ENCODE measurements at regions not wholly inside any gene's neighbourhood (a gene's known extent, or its start where the extent isn't known, plus 50 kb on each side); places are given as distances from the start of the nearest gene placed in this dataset.

DNA sequence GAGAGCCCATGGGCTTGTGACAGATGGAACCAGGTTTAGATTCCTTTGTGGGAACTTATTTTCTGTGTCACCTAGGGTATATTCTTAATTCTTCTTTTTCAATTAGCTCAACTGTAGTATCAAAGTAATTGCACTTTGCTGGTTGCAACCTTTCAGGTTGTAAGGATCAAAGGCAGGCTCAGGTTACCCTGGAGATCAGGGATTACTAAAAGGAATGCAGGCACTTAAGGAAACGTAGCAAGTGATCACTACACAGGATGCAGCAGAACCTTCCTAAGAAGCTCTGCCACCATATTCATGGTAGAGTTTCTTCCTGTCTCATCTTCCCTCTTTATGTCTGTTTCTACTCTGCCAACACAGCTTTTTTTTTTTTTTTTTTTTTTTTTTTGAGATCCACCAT lies 133.2 kb upstream of the JAG1 start:
- no peak for DNase-seq

DNA sequence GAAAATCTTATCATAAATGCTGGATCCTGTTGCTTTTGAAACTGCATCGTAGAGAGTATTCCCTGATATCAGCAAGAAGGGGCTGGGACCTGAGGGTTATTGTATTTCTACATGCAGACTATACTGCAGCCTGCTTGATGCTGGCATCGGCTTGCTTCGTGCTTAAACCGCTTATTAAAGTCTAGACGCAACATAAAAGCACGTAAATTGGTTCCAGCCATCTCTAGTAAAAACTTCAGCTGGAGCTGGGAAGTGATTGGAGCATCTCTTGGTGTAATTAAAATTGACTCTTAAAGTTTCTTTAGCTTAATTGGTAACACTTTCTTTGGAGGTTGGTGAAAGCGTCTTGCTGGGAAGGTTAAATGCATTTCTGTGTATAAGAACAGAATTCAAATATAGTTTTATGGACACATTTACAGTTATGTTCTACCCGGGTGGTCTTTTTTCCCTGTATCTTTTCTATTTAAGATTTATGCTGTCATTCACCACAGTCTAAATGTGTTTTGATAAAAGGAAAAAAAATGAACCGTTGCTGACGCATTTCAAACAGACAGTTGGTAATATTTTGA lies 139.0 kb upstream of the JAG1 start:
- DNase-seq = no peak

DNA sequence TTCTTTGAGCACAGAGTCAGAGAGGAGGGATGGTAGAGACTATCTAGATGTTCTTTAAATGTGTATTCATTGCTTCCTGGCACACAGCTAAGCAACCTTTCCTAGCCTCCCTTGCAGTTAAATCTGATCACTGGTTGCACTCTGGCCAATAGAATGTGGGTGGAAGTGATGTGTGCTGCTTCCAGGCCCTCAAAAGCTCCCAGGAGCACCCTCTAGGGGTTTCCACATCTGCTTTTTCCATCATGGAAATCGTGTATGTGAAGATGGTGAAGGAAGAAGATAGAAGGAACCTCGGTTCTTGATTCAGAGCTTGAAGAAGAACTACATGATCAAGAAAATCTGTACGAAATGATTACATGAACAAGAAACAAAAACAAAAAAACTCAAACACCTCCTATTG lies 149.8 kb upstream of the JAG1 start:
- no peak for DNase-seq

DNA sequence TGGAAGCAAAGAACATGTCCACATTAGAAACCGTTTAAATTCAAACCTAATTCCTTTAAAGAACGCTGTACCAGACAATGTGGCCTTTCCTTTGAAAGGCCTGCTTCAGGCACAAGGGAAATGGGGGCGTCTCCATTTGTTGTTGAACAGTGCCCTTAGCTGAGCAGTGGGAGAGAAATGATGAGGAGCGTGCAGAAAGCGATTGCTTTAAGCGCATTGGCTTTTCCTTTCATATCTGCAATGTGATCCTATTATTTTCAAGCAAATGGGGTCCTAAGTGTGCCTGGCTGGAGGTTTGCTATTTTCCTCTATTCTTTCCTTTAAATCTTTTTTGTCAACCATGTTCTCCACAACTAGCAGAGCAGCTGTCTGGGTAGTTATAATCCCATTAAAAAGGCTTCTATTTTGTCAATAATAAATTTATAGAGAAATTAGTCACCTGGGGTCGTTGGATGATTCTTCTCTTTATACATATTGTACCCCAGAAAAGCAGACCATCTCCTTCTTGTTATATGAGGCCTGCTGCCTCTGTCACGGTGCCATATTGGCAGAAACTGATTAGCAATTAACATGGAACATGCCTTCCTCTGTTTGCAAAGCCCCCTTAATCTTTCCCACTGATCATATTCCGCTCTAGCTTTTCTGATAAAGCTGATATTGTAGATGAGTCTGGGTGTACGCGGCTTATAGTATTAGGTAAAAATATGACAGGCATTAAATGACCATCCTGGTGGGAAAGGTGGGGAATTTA lies 151.1 kb upstream of the JAG1 start:
- no peak for DNase-seq

DNA sequence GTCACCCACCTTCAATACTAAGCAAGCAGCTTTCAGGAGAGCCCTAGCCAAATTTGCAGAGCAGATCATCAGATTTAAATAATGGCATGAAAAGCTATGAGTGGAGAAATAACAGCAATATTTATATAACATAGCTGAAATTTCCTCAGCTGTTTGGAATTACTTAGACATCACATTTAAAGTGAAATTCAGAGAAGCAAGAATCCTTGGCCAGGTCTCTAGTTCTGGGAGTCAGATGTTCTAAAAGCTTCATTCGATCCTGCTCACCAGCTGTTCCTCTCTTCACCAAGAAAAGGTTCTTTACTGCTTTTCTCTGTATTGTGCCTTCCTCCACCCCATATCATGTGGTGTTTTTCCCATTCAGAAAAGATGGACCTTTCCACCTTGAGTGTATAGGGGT lies 152.3 kb upstream of the JAG1 start:
- DNase-seq = no peak

DNA sequence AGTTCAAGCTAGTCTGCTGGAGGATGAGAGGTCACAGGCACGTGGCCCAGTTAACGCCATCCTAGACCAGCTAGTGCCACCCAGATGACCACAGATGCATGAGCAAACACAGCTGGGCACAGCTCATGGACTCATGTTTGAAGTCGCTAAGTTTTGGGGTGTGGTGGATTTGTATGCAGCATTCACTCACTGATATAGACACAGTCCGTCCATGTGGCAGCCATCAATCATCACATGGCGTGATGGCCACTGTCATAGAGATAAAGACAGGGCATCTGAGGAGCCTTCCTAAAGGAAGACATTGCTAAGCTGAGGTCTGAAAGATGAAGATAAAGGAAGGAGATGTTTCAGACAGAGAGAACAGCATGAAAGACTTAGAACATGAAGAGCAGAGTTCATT lies 154.4 kb upstream of the JAG1 start:
- DNase-seq = no peak

DNA sequence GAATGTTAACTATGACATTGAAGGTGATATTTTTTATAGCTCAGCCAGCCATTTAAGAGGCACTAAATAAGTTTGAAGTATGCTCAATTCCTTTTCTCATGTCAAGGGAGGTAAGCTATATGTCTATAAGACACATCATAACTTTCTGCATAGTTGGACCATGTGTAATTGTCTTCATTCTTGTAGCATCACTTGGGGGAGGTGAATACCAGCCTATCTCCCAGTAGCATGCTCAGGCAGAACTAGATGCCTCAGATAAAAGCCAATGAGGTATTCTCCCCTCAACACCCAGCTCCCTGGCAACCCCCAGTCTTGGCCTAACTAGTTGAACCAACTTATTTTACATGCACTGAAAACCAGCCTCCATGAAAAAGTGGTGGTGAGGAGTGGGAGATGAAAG lies 158.3 kb upstream of the JAG1 start:
- DNase-seq = no peak

DNA sequence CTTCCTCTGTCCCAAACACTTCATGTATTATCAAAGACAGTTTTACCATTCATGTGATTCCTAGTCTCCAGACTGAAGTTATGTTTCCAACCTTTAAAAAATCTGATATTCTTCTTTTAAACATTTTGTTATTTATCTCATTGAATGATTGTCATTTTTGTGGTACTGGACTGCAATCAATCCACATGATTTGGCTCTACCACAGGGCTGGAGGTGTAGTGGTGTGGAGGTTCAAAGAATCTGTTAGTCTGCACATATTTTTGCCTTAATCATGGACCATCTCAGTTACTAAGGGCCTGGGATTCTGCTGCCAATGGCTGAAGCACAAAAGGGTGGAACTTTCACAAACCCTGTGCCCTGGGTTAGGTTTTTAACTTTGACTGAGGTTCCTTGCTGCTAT lies 164.1 kb upstream of the JAG1 start:
- no peak for DNase-seq

DNA sequence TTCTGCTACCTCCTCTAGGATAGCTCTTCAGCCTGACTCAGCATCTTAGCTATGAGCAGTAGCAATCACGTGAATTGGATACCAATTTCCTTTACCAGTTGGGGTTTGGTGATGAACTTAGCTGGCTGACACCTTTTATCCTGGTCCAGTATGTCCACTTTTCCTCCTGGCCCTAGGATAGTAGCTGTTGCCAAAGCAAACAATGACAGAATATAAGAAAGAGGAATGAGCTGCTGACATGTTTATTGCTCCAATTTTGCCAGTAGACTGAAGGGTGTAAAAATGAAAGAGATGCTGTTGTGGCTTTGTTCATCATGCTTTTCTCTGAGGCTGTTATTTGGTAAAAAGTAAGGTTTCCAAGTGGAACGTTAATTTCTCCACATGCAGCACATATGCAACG lies 168.3 kb upstream of the JAG1 start:
- DNase-seq = no peak

DNA sequence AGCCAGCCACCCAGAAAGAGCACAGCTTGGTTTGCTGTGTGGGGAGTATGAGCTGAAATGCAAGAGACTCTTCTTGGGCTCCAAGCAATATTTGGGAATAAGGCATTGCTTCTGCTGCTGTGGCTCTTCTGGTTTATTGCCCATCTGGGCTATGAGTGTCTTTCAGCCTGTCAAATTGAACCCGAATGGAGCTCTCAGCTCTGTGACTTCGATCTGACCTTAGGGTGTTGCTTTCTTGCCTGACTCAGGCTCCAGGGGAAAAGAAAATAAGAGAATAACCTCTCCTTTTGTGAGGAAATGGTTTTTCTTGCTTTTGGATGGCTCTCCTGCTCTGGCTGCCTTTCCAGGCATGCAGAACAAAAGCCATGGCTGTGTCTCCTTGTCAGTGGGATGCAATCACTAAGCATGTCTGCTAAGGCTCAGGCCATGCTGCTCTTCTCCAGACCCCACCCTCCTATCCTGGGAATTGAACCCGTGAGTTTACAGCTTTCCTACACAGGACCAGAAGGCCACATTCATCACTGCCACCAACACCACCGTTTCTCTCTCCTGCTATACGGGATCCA lies 169.4 kb upstream of the JAG1 start:
- DNase-seq = no peak

DNA sequence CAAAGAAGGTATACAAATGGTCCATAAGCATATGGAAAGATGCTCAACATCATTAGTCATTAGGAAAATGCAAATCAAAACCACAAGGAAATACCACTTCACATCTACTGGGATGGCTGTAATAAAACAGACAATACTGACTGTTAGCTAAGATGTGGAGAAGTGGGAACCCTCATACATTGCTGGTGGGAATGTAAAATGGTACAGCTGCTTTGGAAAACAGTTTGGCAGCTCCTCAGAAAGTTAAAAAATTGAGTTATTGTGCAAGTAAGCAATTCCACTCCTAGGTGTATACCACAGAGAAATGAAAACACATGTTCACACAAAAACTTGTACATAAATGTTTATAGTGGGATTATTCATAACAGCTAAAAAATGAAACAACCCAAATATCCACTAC lies 173.0 kb upstream of the JAG1 start:
- DNase-seq = no peak

DNA sequence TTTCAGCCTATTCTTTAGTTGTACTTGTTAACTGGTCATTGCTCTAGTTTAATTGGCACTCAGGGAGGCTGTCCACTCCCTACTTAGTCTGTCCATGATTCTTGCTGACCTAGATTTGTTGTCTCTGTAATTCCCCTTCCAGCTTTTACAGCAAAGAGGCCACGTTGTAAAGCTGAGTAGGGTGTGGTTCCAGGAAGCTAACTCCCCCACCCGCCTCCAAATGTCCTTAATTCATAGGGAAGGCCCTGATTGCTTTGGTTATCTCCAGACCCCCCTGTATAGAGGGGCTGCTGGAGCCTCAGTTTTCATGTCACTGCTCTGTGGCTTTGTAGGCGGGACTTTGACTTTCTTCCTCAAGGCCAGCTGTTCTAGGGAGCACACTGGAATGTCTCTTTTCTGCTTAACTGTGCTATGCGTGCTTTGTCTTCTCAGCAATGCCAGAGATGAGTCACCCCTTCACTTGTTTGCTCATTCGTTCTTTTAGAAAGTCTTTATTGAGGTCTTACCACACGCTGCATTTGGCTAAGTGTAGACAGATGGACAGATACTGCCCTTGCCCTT lies 175.1 kb upstream of the JAG1 start:
- DNase-seq = no peak

DNA sequence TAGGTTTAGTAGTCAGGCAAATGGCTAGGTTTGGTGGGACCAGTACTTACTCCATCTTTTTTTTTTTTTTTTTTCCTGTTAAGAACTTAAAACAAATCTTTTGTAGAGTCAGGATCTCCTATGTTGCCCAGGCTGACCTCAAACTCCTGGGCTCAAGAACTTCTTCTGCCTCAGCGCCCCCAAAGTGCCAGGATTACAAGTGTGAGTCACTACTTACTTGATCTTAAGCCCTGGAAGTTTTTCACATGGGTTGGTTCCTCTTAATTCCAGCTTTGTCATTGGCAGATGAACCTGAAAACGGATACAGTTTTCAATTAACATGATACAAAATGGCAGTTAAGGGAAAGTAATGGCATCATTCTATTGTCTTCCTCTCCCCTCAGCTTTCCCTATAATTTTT lies 179.4 kb upstream of the JAG1 start:
- no peak for DNase-seq

DNA sequence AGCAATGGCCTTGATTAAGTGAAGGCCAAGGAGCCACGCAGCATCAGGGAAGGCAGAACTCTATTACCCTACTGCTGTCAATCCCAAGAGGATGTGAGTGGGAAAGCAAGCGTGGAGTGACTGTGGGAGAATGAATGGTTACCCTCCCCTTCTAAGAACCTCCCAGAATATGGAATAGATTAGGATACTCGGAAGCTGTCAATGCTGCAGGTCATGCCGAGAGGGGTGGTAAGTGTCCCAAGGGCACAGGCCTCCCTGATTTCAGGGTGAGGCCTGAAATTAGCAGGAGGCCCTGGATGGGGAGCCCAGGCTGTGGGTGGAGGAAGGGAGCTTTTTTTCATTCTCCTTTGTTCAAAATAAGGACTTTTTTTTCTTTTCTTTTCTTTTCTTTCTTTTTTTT lies 179.9 kb upstream of the JAG1 start:
- DNase-seq = no peak

DNA sequence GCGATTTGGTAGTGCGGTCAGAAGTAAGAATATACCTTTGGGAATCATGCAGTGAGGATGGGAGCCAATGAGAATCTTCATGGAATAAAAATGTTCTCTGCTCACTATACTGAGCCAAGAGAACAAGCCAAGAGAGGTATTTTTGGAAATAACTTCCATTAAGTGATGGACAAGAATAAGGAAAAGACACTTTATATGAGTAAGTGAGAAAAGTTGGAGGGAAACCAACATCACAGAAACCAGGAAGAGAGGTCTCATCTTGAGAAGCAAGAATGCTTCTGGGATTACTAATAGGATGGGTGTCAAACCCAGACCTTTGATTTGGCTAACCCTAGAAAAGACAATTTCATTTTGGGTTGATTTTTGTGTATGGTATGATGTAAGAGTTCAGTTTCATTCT lies 181.2 kb upstream of the JAG1 start:
- no peak for DNase-seq

DNA sequence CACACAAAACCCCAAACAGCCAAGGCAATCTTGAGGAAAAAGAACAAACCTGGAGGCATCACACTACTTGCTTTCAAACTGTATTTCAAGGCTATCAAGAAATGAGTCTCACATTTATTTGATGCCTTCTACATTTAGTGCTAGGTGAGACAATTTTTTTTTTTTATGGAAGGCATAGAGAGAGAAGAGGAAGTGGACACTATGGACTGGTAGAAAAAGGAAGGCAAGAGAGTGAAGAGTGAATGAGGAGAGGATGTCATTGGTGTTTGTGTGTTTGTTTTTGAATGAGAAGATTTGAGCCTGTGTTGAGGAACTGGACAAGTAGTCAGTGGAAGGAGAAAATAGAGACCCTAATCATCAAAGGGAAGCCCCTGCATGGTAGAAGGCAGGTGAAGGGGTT lies 182.0 kb upstream of the JAG1 start:
- no peak for DNase-seq

DNA sequence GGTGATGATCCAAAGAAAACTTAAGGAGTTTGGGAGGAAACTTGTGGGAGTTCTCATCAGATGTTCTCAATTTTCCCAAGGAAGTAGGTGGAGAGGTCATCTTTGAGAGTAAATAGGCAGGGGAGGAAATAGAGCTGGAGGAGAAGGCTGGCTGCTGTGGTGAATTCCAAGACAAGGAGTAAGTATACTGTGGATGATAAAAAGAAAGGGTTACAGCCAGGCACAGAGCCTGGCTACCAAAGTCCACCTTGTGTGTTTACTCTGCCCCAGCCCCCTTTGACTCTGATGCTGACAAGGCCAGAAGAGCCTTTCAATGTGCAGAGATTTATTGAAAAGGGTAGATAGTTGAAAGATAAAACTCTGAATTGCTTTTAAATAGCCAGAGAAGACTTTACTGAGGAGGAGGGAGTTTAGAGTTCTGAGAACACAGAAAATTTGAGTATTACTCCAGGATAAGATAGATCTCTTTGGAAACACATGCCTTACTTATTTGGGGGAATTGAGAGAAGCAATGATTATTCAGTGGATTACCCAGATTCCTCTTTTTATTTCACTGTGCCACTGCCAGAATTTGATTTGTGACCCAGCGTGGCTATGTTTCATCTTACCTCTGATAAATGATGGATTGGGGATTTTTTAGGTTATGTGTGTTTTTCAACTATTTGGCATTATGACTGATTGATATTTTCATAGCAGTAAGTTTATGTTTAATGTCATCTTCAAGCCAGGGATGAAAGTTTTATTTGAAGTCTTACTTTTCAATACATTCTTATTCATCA lies 182.6 kb upstream of the JAG1 start:
- DNase-seq = no peak

DNA sequence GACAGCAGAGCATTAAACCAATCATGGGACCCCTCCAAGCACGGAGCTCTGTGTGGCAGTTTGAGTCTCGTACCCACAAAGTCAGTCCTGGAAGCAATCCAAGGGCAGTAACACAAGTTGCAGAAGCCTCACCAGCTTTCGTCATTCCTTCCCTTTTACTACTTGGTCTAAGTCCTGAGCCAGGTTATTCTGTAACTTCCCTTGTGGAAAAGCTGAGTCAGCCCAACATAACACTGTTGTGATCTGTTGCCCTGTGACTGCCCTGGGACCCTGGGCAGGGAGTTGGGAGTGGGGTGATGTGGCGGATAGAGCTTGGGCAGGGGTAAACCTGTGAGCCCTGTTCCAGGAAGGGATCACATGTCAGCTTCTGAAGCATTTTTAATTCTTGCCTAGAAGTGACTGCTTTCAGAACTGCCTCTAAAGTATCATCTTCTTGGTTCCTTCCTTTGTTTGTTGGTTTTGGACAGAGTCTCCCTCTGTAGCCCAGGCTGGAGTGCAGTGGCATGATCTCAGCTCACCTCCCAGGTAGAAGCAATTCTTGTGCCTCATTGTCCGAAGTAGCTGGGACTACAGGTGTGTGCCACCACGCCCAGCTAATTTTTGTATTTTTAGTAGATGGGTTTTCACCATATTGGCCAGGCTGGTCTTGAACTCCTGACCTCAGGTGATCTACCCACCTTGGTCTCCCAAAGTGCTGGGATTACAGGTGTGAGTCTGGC lies 183.7 kb upstream of the JAG1 start:
- DNase-seq = no peak

DNA sequence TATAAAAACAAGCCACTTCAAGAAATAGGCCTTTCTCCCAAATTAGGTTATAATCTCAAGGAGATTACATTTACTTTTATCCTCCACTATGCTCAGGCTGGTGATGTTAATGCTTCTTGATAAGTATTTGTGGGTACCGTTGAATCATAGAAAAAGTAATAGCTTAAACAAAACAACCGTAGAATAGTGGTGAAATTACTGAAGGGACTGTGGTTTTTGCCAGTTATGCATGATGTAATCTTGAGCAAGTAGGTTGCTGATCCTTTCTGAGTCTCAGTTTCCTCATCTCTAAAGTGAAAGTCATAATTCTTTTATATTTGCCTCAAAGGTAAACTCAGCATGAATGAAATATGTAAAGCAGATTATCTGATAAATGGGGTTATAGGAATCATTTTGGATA lies 187.3 kb upstream of the JAG1 start:
- no peak for DNase-seq

DNA sequence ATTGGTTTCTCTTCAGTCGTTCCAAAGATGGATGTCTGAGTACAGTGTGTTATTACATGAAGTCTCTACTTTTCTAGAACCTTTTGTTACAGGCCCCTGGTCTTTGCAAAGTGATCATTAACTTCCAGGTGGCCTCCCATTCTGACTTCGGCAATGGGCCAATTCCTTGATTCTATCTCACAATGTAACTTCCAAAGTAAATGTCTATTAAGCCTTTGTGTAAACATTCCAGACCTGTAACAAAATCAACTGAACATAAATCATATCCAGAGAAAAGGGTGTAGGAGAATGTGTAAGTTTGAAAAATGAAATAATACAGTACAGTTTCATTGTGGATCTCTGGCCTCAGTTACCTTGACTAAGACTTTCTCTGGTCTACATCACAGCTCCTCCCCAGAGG lies 187.8 kb upstream of the JAG1 start:
- no peak for DNase-seq

DNA sequence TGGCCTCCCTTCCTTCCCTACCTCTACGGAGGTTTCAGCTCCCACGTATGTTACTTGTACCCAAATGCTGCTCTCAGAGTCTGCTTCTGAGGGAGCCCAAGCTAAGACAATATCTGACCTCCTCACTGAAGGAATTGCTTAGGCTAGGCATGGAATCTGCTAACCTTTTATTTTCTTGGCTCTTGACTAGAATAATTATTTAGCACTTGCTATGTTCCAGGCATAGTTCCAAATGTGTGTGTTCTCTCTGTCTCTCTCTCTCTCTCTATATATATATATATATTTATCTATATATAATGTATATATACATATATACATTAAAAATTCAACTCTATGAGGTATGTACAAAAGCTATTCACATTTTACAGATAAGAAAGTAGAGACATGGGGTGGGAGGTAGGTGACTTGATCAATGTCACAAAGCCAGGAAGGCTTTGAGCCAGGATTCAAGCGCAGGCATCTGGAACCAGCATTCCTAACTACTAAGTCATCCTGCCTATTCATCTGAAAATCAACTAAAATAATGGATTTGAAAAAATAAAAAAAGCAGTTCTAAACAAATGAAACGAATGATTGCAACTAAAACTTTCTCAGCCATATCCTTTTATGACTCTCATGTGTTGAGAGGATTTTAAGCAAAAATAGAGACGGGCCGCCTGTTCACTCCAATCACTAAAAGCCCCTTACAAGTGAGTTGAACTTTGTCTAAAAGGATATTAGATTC lies 189.7 kb upstream of the JAG1 start:
- no peak for DNase-seq

DNA sequence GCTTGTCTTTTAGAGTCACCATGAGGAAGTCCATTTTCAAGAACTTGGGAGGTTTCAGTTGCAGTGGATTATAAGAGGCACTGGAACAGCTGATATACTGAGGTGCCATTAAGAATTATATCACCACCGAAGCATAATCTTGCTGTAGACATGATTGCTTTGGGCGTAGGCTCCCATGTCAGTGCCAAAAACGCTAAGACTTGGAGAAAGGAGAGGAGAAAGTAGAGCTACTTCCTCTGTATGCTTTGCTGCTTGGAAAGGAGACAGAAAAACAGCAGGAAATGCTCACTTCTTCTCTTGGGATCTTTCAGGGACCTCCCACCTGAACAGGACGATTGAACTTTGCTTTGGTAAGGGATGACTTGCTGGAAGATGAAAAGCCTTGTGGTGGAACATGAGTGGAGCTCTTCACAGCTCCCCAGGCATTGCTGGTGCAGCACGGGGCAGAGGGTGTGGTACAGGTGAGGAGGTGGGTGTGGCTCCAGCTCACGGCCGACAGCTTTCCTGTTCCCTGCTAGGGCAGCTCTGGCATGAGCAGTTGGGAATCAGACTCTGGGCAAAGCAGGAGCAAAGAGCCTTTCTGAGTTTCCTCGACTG lies 190.4 kb upstream of the JAG1 start:
- no peak for DNase-seq

Data from CD4-positive, alpha-beta T cell treated with Interleukin-17A for 4 hours (primary cell).